Urothelium cell line (cell line): ENCODE measurements at regions not wholly inside any gene's neighbourhood (a gene's known extent, or its start where the extent isn't known, plus 50 kb on each side); places are given as distances from the start of the nearest gene placed in this dataset.

Experiments used
- DNase-seq: peaks from one replicate; pipeline ENCODE4 v3.0.0; 2011; ENCODE audit warnings: low spot score, mixed read lengths
- FAIRE-seq: peaks from 2 replicates; lab custom pipeline; 2011; peaks lifted over from hg19 to GRCh38; lab: Jason Lieb, UNC

GRCh38 chr7:130923930-130924329 is 189.9 kb upstream of the KLF14 start:
- FAIRE-seq, result no peak
- no peak for DNase-seq

- FAIRE-seq (no peak), DNase-seq (no peak)
These were observed 191.3 kb upstream of the KLF14 start for GRCh38 chr7:130925136-130925794.

GRCh38 chr7:130926001-130926691 is 192.1 kb upstream of the KLF14 start:
- FAIRE-seq (no peak), DNase-seq (no peak)

GRCh38 chr7:130927062-130927461 is 193.1 kb upstream of the KLF14 start:
- FAIRE-seq (no peak), DNase-seq (no peak)

GRCh38 chr7:130927564-130927963 is 193.6 kb upstream of the KLF14 start:
- FAIRE-seq (no peak), DNase-seq (no peak)

- FAIRE-seq (no peak), DNase-seq (no peak)
These were observed 196.1 kb upstream of the KLF14 start for GRCh38 chr7:130929896-130930659.

GRCh38 chr7:130930681-130931080 is 196.7 kb upstream of the KLF14 start:
- DNase-seq (no peak), FAIRE-seq (no peak)

GRCh38 chr7:130931423-130931822 is 197.4 kb upstream of the KLF14 start:
- FAIRE-seq (no peak), DNase-seq (no peak)

DNA sequence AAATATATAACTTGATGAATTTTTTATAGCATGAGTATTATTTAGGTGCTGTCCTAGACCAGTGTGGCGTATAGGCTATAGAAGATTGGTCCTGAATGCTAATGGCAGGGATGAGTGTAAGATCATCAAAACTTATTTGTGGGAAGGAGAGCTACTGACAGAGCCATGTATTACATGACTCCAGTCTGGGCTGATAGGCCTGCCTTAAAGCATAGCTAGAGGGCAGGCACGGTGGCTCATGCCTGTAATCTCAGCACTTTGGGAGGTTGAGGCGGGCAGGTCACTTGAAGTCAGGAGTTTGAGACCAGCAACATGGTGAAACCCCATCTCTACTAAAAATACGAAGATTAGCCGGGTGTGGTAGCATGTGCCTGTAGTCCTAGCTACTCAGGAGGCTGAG is 198.1 kb upstream of the KLF14 start:
- no peak for FAIRE-seq
- no peak for DNase-seq

DNA sequence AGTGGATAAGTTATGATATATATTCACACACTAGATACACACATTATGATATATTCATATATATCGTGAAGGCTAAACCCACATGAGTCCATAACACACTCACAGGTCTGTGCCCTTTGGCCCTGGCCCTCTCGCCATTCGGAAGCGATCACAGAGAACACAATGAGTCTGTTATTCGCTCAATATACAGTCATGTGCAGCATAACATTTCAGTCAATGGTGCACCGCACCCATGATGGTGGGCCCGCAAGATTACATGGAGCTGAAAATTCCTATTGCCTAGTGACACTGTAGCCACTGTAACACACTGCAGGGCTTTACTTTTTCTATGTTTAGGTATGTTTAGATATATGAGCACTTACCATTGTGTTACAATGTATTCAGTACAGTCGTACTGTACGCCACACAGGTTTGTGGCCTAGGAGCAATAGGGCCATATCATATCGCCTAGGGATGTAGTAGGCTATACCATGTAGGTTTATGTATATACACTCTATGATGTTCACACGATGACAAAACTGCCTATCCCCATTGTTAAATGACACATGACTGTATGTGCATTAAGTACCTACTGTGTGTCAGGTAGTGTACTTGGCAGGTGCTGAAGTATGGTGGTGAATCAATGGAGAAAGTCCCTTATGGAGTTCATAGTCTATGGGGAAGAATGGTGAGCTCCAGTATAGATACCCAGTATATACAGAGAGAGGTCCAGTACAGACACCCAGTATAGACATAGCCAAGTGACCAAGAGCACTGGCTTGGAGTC is 198.8 kb upstream of the KLF14 start:
- no peak for DNase-seq
- no peak for FAIRE-seq

DNA sequence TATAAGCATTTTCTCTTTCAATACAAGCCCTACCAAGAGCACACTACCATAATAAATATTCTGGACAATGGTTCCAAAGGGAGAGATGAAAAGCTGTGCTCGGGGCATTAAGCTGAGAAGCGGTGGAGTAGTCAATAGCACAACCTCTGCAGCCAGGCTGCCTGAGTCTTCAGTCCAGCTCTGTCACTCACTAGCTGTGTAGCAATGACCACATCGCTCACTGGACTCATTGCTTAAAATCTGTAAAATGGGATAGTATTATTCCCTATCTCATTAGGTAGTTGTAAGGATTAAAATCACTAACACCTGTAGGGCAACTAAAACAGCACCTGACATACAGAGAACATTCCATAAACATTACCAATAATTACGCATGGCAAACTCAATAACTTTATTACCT is 199.9 kb upstream of the KLF14 start:
- no peak for DNase-seq
- FAIRE-seq, result no peak

DNA sequence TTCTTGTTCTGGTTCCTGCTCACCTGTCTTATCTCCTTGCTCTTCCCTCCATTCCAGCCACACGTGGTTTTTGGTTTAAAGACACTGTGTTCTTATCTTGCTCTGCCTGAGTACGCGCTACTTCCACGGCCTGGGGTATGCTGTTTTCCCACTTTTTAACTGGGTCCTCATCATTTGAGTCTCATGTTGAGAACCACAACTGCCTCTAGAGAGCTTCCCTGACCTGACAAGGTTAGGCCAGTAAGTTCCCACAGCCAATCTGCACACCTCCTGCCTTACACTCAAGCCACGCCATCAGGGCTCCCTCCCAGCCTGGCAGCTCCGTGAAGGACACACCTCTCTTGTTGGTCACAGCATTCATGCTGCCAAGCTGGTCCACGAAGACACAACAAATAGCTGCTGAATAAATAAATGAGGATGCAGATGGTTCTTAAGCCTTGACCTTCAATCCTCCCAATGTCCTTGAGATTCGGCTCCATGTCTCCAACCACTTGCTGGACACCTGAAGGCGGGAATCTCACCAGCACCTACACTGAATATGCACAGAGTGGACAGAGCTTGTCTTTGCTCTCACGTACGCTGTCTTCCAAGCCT is 201.7 kb upstream of the KLF14 start:
- DNase-seq, result no peak
- FAIRE-seq, result no peak

GRCh38 chr7:130936202-130936931 is 202.4 kb upstream of the KLF14 start:
- no peak for DNase-seq
- no peak for FAIRE-seq

DNA sequence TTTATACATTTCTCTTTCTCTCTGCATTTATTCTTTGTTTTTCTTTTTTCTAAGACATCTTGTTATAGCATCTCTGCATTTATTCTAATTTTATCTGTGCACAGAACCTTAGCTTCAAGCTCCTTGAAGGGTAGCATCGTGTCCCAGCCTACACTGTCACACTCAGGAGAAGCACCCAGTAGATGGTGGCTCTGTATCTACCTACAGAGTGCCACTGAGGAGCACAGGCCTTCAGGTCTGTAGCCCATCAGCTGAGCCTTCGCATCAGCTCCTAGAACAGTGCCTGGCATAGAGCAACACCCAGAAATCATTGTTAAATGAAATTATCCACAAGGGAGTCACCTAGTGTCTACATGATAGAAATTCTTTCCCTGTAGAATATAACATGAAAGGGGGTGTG is 203.0 kb upstream of the KLF14 start:
- FAIRE-seq, result no peak
- no peak for DNase-seq

DNA sequence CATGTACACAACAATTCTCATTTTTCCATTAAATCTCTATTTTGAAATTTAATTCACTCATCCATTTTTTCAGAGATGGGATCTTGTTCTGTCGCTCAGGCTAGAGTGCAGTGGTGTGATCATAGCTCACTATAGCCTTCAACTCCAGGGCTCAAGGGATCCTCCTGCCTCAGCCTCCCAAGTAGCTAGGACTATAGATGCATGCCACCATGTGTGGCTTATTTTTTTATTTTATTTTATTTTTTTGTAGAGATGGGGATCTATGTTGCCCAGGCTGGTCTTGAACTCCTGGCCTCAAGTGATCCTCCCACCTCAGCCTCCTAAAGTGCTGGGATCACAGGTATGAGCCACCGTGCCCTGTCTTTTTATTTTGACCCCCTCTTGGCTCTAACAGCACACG is 203.8 kb upstream of the KLF14 start:
- FAIRE-seq, result no peak
- no peak for DNase-seq

- FAIRE-seq (no peak), DNase-seq (no peak)
These were observed 204.7 kb upstream of the KLF14 start for GRCh38 chr7:130938661-130939060.

- no peak for FAIRE-seq
- DNase-seq, result no peak
These were observed 205.5 kb upstream of the KLF14 start for GRCh38 chr7:130939321-130940095.

GRCh38 chr7:130940326-130940725 is 206.3 kb upstream of the KLF14 start:
- DNase-seq (no peak), FAIRE-seq (no peak)

- DNase-seq (no peak), FAIRE-seq (no peak)
These were observed 206.9 kb upstream of the KLF14 start for GRCh38 chr7:130940907-130941306.
